ENCODE measurements at regions not wholly inside any gene's neighbourhood (a gene's known extent, or its start where the extent isn't known, plus 50 kb on each side); places are given as distances from the start of the nearest gene placed in this dataset.

GRCh38 chr1:195562074-195562473, 1046.2 kb downstream of the KCNT2 start:
- no peak for DNase-seq (ENCODE audit: low spot score)

DNA sequence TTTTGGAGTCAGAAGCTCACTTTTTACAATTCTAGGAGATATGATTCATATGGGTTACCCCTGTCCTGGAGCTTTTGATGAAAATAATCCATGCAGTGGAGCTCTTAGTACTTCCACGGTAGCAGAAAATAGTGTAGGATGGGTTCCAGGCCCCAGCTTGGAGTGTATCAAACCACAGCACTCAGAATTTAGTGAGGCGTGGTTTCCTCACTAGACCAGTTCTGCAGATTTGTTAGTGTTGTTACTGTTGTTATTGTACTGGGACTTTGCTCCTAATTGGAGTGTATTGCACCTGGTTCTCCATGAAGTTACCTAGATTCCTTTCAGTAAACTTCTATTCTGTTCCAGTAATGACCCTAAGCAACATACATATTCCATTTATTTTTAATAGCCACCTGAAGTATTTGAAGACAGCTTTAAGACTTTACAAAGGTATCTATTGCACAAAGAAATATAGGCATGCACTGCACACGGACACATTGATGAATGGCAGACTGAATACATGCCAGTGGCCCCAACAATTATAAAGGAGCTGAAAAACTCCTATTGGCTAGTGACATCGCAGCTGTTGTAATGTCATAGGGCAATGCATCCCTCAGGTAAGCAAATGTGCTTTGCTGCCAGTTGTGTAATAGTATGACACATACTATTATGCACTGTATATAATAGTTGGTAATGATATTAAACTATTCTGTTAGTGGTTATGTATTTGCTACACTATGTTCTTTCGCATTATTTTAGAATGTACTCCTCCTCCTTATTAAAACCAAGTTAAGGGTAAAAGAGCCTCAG, 1058.0 kb downstream of the KCNT2 start:
- DNase-seq (ENCODE audit: low spot score) = no peak

DNA sequence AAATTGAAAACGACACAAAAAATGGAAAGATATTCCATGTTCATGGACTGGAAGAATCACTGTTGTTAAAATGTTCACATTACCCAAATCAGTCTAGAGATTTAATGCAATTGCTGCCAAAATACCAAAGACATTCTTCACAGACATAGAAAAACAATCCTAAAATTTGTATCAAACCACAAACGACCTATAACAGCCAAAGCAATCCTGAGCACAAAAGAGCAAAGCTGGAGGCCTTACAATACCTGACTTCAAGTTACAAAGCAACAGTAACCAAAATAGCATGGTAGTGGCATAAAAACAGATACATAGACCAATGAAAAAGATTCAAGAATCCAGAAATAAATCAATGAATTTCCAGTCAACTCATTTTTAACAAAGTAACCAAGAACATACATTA, 1077.3 kb downstream of the KCNT2 start:
- DNase-seq (ENCODE audit: low spot score) = no peak

GRCh38 chr1:195529881-195530280, 1078.4 kb downstream of the KCNT2 start:
- DNase-seq (ENCODE audit: low spot score) = no peak

- no peak for DNase-seq (ENCODE audit: low spot score)
Measured at GRCh38 chr1:195520757-195521156, 1087.5 kb downstream of the KCNT2 start.

GRCh38 chr1:195516036-195516435, 1092.2 kb downstream of the KCNT2 start:
- DNase-seq (ENCODE audit: low spot score) = peak; percentile 6

- DNase-seq (ENCODE audit: low spot score) = no peak
Measured at GRCh38 chr1:195511501-195511900, 1096.7 kb downstream of the KCNT2 start.

DNA sequence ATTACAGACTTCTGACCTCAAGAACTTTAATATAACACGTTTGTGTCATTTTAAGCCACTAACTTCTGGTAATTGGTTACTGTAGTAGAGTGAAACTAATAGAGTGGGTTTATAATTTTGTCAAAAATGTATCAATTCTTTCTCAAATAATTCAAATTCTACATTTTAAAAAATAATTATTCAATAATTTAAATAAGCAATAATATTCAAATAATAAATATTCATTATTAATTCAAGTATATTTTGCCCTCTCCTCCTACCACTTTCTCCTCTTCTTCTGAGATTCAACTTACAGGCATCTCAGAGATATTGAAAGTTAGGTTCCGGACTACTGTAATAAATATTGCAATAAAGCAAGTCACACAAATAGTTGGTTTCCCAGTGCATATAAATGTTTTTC, 1107.1 kb downstream of the KCNT2 start:
- DNase-seq (ENCODE audit: low spot score) = no peak

- no peak for DNase-seq (ENCODE audit: low spot score)
Measured at GRCh38 chr1:195495720-195496635, 1112.3 kb downstream of the KCNT2 start.

- DNase-seq (ENCODE audit: low spot score) = no peak
Measured at GRCh38 chr1:195482137-195482536, 1126.1 kb downstream of the KCNT2 start.

- DNase-seq (ENCODE audit: low spot score) = no peak
Measured at GRCh38 chr1:195481293-195481692, 1126.9 kb downstream of the KCNT2 start.

GRCh38 chr1:195475568-195475967, 1132.7 kb downstream of the KCNT2 start:
- no peak for DNase-seq (ENCODE audit: low spot score)

DNA sequence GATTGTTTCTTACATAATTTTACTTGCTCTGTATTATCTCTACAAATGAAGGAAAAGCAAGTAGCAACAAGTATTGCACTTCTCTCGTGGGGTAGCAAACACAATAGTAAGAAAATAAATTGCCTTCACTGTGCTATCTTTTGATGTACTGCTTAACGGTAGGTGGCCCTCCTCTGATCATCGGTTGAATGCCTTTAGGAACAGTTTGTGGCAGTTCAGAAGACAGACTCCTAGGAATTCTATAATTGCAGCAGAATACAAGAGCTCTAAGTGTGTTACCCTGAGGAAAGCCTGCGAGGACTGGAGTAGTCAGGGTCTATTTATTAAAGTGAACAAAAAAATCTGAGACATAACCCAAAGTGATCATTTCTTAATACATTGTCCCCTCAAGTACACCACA, 1135.9 kb downstream of the KCNT2 start:
- no peak for DNase-seq (ENCODE audit: low spot score)

DNA sequence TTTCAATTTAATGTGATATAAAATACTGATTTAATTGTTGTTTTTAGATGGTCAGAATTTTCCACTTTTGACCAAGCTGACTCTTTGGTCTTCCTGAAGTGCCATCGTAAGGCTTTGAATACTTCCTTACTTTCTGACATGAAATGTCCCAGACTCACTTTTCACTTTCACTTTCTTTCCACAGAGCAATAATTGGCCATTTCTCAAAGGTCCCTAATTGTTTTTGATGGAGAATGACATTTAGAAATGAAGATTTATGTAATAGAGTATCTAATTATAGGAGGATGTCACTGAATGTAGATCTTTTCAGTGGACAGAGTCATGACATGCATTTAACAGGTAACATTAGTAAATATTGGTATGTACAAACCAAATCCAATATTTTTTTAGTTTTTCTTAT, 1141.6 kb downstream of the KCNT2 start:
- no peak for DNase-seq (ENCODE audit: low spot score)

- peak; percentile 32 for DNase-seq (ENCODE audit: low spot score)
Measured at GRCh38 chr1:195462646-195463045, 1145.6 kb downstream of the KCNT2 start.

DNA sequence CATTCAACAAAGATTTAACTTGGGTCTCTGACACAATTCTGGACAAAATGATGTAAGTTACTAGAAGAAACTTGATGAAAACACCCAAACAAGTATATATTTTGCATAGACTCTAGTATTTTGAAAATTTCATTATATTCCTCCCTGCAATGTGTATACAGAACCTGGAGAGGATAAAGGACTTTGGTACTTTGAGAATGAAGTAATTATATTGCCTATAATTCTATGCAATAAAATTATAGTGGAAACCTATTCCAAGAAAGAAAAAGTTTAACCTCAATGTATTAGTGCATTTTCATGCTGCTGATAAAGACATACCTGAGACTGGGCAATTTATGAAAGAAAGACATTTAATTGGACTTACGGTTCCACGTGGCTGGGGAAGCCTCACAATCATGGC, 1146.1 kb downstream of the KCNT2 start:
- DNase-seq (ENCODE audit: low spot score) = no peak

DNA sequence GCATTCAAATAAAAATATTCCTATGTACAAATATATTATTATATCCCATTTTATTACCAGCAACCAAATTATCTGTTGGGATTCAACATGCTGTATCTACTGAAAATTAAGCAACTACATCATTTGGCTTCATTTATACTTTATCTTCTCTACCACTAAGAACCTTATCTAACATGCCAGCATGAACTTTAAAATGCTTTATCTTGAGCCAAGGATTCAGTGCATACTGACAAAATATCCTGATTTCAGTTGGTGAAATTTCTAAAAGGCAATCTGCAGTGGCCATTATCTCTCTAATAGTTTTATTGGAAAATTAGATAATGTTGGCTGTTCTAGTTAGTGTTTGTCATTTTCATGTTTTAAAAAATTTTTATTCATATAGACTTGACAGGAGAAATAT, 1149.9 kb downstream of the KCNT2 start:
- DNase-seq (ENCODE audit: low spot score) = no peak

DNA sequence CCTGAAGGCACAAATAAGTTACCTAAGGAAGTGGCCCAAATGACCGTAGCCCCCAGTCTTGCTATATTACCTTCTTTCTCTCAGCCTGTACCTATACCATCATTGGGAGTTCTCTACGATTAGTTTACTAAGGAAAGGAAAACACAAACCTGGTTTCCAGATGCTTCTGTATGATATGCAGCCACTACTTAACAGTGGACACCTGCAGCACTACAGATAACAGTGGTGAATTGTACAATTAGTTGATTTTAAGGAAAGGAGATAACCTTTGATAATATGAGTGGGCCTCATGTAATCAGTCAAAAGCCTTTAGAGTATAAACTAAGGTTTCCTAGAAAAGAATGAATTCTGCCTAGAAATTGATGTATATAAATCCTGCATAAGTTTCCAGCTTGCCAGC, 1157.4 kb downstream of the KCNT2 start:
- no peak for DNase-seq (ENCODE audit: low spot score)

GRCh38 chr1:195439661-195440060, 1168.6 kb downstream of the KCNT2 start:
- DNase-seq (ENCODE audit: low spot score) = no peak

DNA sequence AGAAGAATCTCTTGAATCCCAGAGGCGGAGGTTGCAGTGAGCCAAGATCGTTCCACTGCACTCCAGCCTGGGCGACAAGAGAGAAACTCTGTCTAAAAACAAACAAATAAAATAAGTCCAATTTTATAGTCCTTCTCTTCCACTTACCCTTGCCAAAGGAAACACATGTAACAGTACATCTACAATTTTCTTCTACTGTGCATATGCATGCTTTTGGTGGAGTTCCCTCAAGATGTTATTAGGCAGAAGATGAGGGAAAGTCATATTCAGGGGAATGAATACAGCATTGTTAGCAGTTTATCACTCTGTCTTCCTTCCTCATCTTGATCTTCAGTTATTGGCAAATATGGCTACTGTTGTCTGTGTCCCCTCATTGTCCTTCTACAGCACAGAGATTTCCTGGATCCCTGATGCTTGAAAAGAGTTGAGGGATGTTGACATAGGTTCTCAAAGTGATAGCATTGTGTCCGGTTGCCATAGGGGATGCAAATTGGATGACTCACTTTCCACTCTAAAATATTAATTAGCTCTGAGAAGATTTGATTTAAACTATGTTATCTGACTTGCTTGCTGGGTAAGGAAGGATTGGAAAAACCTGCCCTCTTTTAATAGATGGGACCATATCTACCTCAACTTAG, 1173.6 kb downstream of the KCNT2 start:
- DNase-seq (ENCODE audit: low spot score) = no peak

DNA sequence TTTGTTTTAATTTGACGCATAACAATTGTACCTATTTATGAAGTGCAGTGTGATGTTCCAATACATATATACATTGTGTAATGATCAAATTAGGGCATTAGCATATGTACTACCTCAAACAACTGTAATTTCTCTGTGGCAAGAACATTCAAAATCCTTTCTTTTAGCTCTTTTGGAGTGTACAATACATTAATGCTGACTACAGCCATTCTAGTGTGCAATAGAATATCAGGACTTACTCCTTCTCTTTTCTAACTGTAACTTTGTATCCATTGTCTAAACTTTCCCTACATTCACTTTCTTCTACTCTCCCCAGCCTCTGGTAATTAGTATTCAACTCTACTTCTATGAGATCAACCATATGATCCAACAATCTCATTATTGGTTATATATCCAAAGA, 1177.4 kb downstream of the KCNT2 start:
- no peak for DNase-seq (ENCODE audit: low spot score)

DNA sequence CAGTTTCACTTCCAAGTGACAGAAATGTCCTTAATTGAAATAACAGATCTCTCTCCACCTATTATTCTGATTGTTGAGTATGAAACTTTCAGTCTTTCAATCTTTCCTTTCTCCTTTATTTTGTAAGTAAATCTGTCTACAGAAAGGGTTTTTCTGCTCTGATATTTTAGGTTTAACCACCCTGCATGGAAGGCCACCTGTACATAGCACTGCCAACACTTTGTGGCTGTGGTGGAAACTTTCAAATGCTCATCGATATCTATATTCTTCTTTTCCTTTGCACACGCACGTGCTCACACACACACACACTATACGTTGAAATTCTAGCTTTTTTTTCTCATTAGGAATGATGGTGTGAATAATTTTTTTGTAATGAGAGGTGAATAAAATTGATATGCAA, 1179.3 kb downstream of the KCNT2 start:
- no peak for DNase-seq (ENCODE audit: low spot score)

DNA sequence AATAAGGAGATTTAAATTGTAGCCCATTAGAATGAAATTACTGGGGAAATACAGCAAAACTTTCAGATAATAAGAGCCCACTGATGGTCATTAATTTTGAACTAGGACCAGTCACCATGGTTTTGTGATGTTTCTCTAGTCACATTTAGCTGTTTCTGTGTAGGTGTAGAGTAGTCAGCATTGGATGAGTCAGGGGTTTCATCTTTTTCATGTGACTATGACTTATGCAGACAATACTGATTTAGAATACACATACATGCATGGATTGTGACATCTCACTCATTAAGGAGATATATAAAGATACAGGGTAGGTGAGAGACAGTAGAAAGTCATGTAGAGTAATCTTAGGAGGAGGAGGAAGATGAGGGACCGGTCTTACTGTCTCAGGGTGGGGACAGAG, 1192.7 kb downstream of the KCNT2 start:
- DNase-seq (ENCODE audit: low spot score) = peak; percentile 4
